GM12878 (cell line): ENCODE measurements at regions not wholly inside any gene's neighbourhood (a gene's known extent, or its start where the extent isn't known, plus 50 kb on each side); places are given as distances from the start of the nearest gene placed in this dataset.

Experiments
- BACH1 ChIP-seq: fragments of 450-650 bp; IDR thresholded peaks from 2 replicates; pipeline ENCODE4 v1.6.1; 2017; ENCODE audit warnings: mild to moderate bottlenecking, borderline replicate concordance
- BHLHE40 ChIP-seq, 2 experiments: fragments of 450-650 bp in 1 of 2; IDR thresholded peaks; 2 replicates each; pipeline ENCODE4 v1.6.1; 2011 to 2017; ENCODE audit warnings: low read depth in 2 of 2, borderline replicate concordance in 1 of 2, improper control_type of control experiment in 1 of 2, low read length in 1 of 2, mild to moderate bottlenecking in 1 of 2
- CREB1 ChIP-seq: IDR thresholded peaks from 2 replicates; pipeline ENCODE4 v1.6.1; 2012; ENCODE audit warnings: low read depth, mild to moderate bottlenecking, inconsistent platforms
- CTCF ChIP-seq, 3 experiments: IDR thresholded peaks in 2 of 3; conservative IDR thresholded peaks in 1 of 3; 2 replicates each; pipeline ENCODE4 v1.5.1; 2011; ENCODE audit warnings: low read depth in 3 of 3, low read length in 3 of 3, mild to moderate bottlenecking in 3 of 3, control low read depth in 2 of 3, moderate library complexity in 2 of 3, inconsistent platforms in 1 of 3, mixed read lengths in 1 of 3; ENCODE audit not compliant: control insufficient read depth in 2 of 3, insufficient read depth in 1 of 3; ENCODE audit errors: extremely low read depth in 1 of 3
- DPF2 ChIP-seq: fragments of 450-650 bp; IDR thresholded peaks from 2 replicates; pipeline ENCODE4 v1.6.1; 2017; ENCODE audit warnings: mild to moderate bottlenecking
- EP300 ChIP-seq, 2 experiments: fragments of 150-350 bp in 1 of 2; IDR thresholded peaks; 2 replicates each; pipeline ENCODE4 v1.6.1; 2011 to 2012; ENCODE audit warnings: low read depth in 2 of 2, low read length in 2 of 2, borderline replicate concordance in 1 of 2, improper control_type of control experiment in 1 of 2, inconsistent platforms in 1 of 2; ENCODE audit not compliant: control insufficient read depth in 1 of 2
- EZH2 ChIP-seq: IDR thresholded peaks from 2 replicates; pipeline ENCODE4 v1.6.1; 2012; ENCODE audit warnings: low read depth, mild to moderate bottlenecking, control low read depth, inconsistent platforms, low read length, borderline replicate concordance; ENCODE audit not compliant: control insufficient read depth
- NBN ChIP-seq: fragments of 450-650 bp; IDR thresholded peaks from 2 replicates; pipeline ENCODE4 v1.6.1; 2016
- SP1 ChIP-seq: IDR thresholded peaks from one replicate; pipeline ENCODE4 v1.6.1; 2011; ENCODE audit warnings: low read depth, low read length
- ZNF24 ChIP-seq: fragments of 450-650 bp; IDR thresholded peaks from 2 replicates; pipeline ENCODE4 v1.6.1; 2017; ENCODE audit warnings: antibody characterized with exemption, mild to moderate bottlenecking
- ZZZ3 ChIP-seq: IDR thresholded peaks from 2 replicates; pipeline ENCODE4 v1.6.1; 2011; ENCODE audit warnings: low read depth; ENCODE audit not compliant: control insufficient read depth, insufficient read length
- TF ChIP-seq, protein P1 (sequence below): IDR thresholded peaks from 2 replicates; pipeline ENCODE4 v1.6.1; 2011; ENCODE audit warnings: low read depth, low read length, improper control_type of control experiment, borderline replicate concordance

- TF ChIP-seq, protein P1, sequence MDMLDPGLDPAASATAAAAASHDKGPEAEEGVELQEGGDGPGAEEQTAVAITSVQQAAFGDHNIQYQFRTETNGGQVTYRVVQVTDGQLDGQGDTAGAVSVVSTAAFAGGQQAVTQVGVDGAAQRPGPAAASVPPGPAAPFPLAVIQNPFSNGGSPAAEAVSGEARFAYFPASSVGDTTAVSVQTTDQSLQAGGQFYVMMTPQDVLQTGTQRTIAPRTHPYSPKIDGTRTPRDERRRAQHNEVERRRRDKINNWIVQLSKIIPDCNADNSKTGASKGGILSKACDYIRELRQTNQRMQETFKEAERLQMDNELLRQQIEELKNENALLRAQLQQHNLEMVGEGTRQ, result no peak
- TF ChIP-seq ZNF24, result no peak
- TF ChIP-seq CTCF (IDR thresholded peaks at IDR 0.05 in 2 of 3, conservative IDR thresholded peaks at IDR 0.05 in 1 of 3; ENCODE audit: control insufficient read depth in 2 of 3, extremely low read depth in 1 of 3, insufficient read depth in 1 of 3, low read depth in 3 of 3, low read length in 3 of 3), result no peak
- TF ChIP-seq ZZZ3, result no peak
- TF ChIP-seq CREB1, result no peak
- TF ChIP-seq EP300 (IDR thresholded peaks at IDR 0.05; ENCODE audit: borderline replicate concordance in 1 of 2, control insufficient read depth in 1 of 2, low read depth in 2 of 2, low read length in 2 of 2), result no peak
- TF ChIP-seq EZH2, result no peak
- TF ChIP-seq SP1, result no peak
- no peak for TF ChIP-seq DPF2
- TF ChIP-seq BACH1, result no peak
- no peak for TF ChIP-seq BHLHE40 (IDR thresholded peaks at IDR 0.05; ENCODE audit: borderline replicate concordance in 1 of 2, low read depth in 2 of 2, low read length in 1 of 2)
- TF ChIP-seq NBN, result no peak
These were observed 92.7 kb downstream of the ZC3H11B start for GRCh38 chr1:219520241-219520640.
